GM13976 (cell line): ENCODE measurements at regions not wholly inside any gene's neighbourhood (a gene's known extent, or its start where the extent isn't known, plus 50 kb on each side); places are given as distances from the start of the nearest gene placed in this dataset.

Experiments
- DNase-seq: peaks from one replicate; pipeline ENCODE4 v3.0.0; 2012; ENCODE audit warnings: low spot score
- CTCF ChIP-seq: IDR thresholded peaks from 2 replicates; pipeline ENCODE4 v1.5.1; 2012; ENCODE audit warnings: borderline replicate concordance, mild to moderate bottlenecking; ENCODE audit not compliant: insufficient read depth; ENCODE audit errors: extremely low read depth, missing control alignments, control extremely low read depth
- in situ Hi-C: fragments of 300-500 bp; cut with MboI; formaldehyde crosslinking; loops from one replicate; pipeline ENCODE4 v1.12.0; 2022; ENCODE audit warnings: low sequenced_read_pairs, mixed read lengths, inconsistent platforms; ENCODE audit not compliant: unreplicated experiment

- in situ Hi-C loops: no loop called here
- no peak for DNase-seq
- TF ChIP-seq CTCF: no peak
These were observed 237.2 kb downstream of the IPO8 start for GRCh38 chr12:30458453-30458852.

- in situ Hi-C loops: no loop called here
- no peak for DNase-seq
- TF ChIP-seq CTCF: no peak
These were observed 237.9 kb downstream of the IPO8 start for GRCh38 chr12:30457621-30458289.

GRCh38 chr12:30450872-30451271 is 244.8 kb downstream of the IPO8 start:
- no peak for DNase-seq
- no peak for TF ChIP-seq CTCF
- in situ Hi-C loops: no loop called here

GRCh38 chr12:30450226-30450625 is 245.4 kb downstream of the IPO8 start:
- in situ Hi-C loops: no loop called here
- no peak for TF ChIP-seq CTCF
- no peak for DNase-seq

GRCh38 chr12:30448038-30448437 is 247.6 kb downstream of the IPO8 start:
- in situ Hi-C loops: no loop called here
- TF ChIP-seq CTCF: no peak
- no peak for DNase-seq

- no peak for DNase-seq
- TF ChIP-seq CTCF: no peak
- in situ Hi-C loops: no loop called here
These were observed 248.5 kb downstream of the IPO8 start for GRCh38 chr12:30447061-30447750.
